OCI-LY7 (cell line): ENCODE measurements at regions not wholly inside any gene's neighbourhood (a gene's known extent, or its start where the extent isn't known, plus 50 kb on each side); places are given as distances from the start of the nearest gene placed in this dataset.
A peak's percentile ranks its signal among the peaks of the same experiment; 100 is the strongest.

ENCODE experiments used
- BruUV-seq: library from RNA; stranded (reverse); fragments of 400-500 nt; replicated peaks from 2 replicates; lab custom pipeline; 2021; lab: Mats Ljungman, UMichigan
- CTCF ChIA-PET: fragments of 300-600 bp; sonication (Branson Sonifier 250); formaldehyde crosslinking; loops from one replicate; lab custom pipeline; 2022; ENCODE audit warnings: antibody characterized with exemption; ENCODE audit not compliant: unreplicated experiment; lab: Charles Lee
- POLR2A ChIA-PET: fragments of 300-600 bp; sonication (Branson Sonifier 250); formaldehyde crosslinking; loops from one replicate; lab custom pipeline; 2022; ENCODE audit warnings: antibody characterized with exemption; lab: Charles Lee
- DNase-seq: peaks from one replicate; pipeline ENCODE4 v3.0.0-alpha.2; 2015; ENCODE audit warnings: low spot score
- H2AFZ ChIP-seq: fragments of 200-600 bp; sonication (generic), shearing (Covaris generic); 2 replicates; pipeline ENCODE4 v1.6.1; 2014; ENCODE audit warnings: mild to moderate bottlenecking, antibody characterized with exemption, low read length, moderate library complexity
- H3K27ac ChIP-seq: fragments of 200-600 bp; sonication (generic); 2 replicates; pipeline ENCODE4 v1.5.1; 2014; ENCODE audit warnings: mixed run types, low read depth, mild to moderate bottlenecking, moderate library complexity, low read length, inconsistent platforms; ENCODE audit not compliant: poor library complexity, severe bottlenecking
- H3K36me3 ChIP-seq: fragments of 200-600 bp; sonication (generic); 2 replicates; pipeline ENCODE4 v1.6.1; 2014; ENCODE audit warnings: mild to moderate bottlenecking, antibody characterized with exemption, low read length, moderate library complexity, mixed read lengths; ENCODE audit not compliant: insufficient read depth
- H3K4me1 ChIP-seq: fragments of 200-600 bp; sonication (generic); 2 replicates; pipeline ENCODE4 v1.5.1; 2014; ENCODE audit warnings: mild to moderate bottlenecking, low read length; ENCODE audit not compliant: insufficient read depth, poor library complexity, severe bottlenecking
- H3K4me2 ChIP-seq: fragments of 200-600 bp; sonication (generic); 2 replicates; pipeline ENCODE4 v1.6.1; 2014; ENCODE audit warnings: mild to moderate bottlenecking, low read length
- H3K4me3 ChIP-seq: fragments of 200-600 bp; sonication (generic); 2 replicates; pipeline ENCODE4 v1.5.1; 2014; ENCODE audit warnings: mild to moderate bottlenecking, low read depth, low read length; ENCODE audit not compliant: poor library complexity, severe bottlenecking
- H3K79me2 ChIP-seq: fragments of 200-600 bp; sonication (generic); 2 replicates; pipeline ENCODE4 v1.6.1; 2016; ENCODE audit warnings: low read depth, mild to moderate bottlenecking, low read length, moderate library complexity, mixed read lengths; ENCODE audit not compliant: insufficient read depth
- H3K9me2 ChIP-seq: fragments of 200-600 bp; sonication (generic); 2 replicates; pipeline ENCODE4 v1.6.1; 2016; ENCODE audit warnings: mild to moderate bottlenecking, low read length, mixed read lengths; ENCODE audit not compliant: insufficient read depth
- H3K9me3 ChIP-seq: fragments of 200-600 bp; sonication (generic); 2 replicates; pipeline ENCODE4 v1.6.1; 2014; ENCODE audit warnings: mild to moderate bottlenecking, mixed run types, low read length, mixed read lengths
- H4K20me1 ChIP-seq: fragments of 200-600 bp; sonication (generic); 2 replicates; pipeline ENCODE4 v1.6.1; 2014; ENCODE audit warnings: mild to moderate bottlenecking, antibody characterized with exemption, low read length, moderate library complexity, mixed read lengths; ENCODE audit not compliant: insufficient read depth
- CTCF ChIP-seq: fragments of 200-600 bp; sonication (generic); conservative IDR thresholded peaks from 2 replicates; pipeline ENCODE4 v1.5.1; 2014; ENCODE audit warnings: mild to moderate bottlenecking, antibody characterized with exemption, low read length, moderate library complexity, mixed read lengths
- EZH2phosphoT487 ChIP-seq: fragments of 200-600 bp; sonication (generic); IDR thresholded peaks from 2 replicates; pipeline ENCODE4 v1.6.1; 2018; ENCODE audit warnings: low read depth, borderline replicate concordance, mild to moderate bottlenecking, mixed run types, antibody characterized with exemption, low read length, moderate library complexity, mixed read lengths
- intact Hi-C: fragments of 100-400 bp; cut with micrococcal nuclease; formaldehyde crosslinking; loops from one replicate; pipeline ENCODE4 v1.10.0; 2022; ENCODE audit not compliant: unreplicated experiment

GRCh38 chr2:71882236-71882946, 265.3 kb downstream of the CYP26B1 start:
- ChIA-PET CTCF (no interaction called here), POLR2A (no interaction called here)
- H3K4me3 ChIP-seq: no peak overlapping the region
- H3K9me2 ChIP-seq: no peaks in the 10 kb centered on the region
- H2AFZ ChIP-seq: no peak overlapping the region
- no peak for DNase-seq
- no peaks in the 10 kb centered on the region for H3K36me3 ChIP-seq
- no peak overlapping the region for H3K27ac ChIP-seq
- H4K20me1 ChIP-seq: no peaks in the 10 kb centered on the region
- no peaks in the 10 kb centered on the region for H3K9me3 ChIP-seq
- H3K79me2 ChIP-seq: no peaks in the 10 kb centered on the region
- intact Hi-C loops: no loop called here
- H3K4me1 ChIP-seq: no peaks in the 10 kb centered on the region
- TF ChIP-seq EZH2phosphoT487 (no peak), CTCF (no peak)
- BruUV-seq: no TSS peak
- no peak overlapping the region for H3K4me2 ChIP-seq

- no TSS peak for BruUV-seq
- ChIA-PET CTCF (no interaction called here), POLR2A (no interaction called here)
- Histone ChIP-seq H3K79me2 (no peaks in the 10 kb centered on the region), H3K27ac (no peak overlapping the region), H3K4me1 (no peaks in the 10 kb centered on the region), H3K36me3 (no peaks in the 10 kb centered on the region), H3K9me2 (no peaks in the 10 kb centered on the region), H4K20me1 (no peaks in the 10 kb centered on the region), H3K4me2 (no peak overlapping the region), H3K9me3 (no peaks in the 10 kb centered on the region), H2AFZ (no peak overlapping the region), H3K4me3 (no peak overlapping the region)
- intact Hi-C loops: no loop called here
- TF ChIP-seq EZH2phosphoT487 (no peak), CTCF (no peak)
- no peak for DNase-seq
Measured at GRCh38 chr2:71880846-71881610, 266.6 kb downstream of the CYP26B1 start.

GRCh38 chr2:71880287-71880686, 267.4 kb downstream of the CYP26B1 start:
- H3K36me3 ChIP-seq: no peaks in the 10 kb centered on the region
- H3K9me2 ChIP-seq: no peaks in the 10 kb centered on the region
- DNase-seq: no peak
- H3K4me2 ChIP-seq: no peak overlapping the region
- H2AFZ ChIP-seq: peak overlapping the region; percentile 41; the same call in 1 of the 2 replicates
- TF ChIP-seq EZH2phosphoT487 (no peak), CTCF (no peak)
- no peak overlapping the region for H3K4me3 ChIP-seq
- POLR2A ChIA-PET: no interaction called here
- no TSS peak for BruUV-seq
- no peaks in the 10 kb centered on the region for H3K4me1 ChIP-seq
- CTCF ChIA-PET: no interaction called here
- H3K79me2 ChIP-seq: no peaks in the 10 kb centered on the region
- intact Hi-C loops: no loop called here
- no peaks in the 10 kb centered on the region for H4K20me1 ChIP-seq
- H3K27ac ChIP-seq: no peak overlapping the region
- no peaks in the 10 kb centered on the region for H3K9me3 ChIP-seq
